KG1 (cell line): ENCODE measurements at regions not wholly inside any gene's neighbourhood (a gene's known extent, or its start where the extent isn't known, plus 50 kb on each side); places are given as distances from the start of the nearest gene placed in this dataset.
"Not testable (repeated sequence)": the region's sequence is repeated elsewhere in the genome, so short reads cannot be mapped to it uniquely, and the experiment has no call there.

Experiments used
- DNase-seq: peaks from one replicate; lab custom pipeline; 2025; lab: John Stamatoyannopoulos, UW

- DNase-seq = no peak
Measured at GRCh38 chr1:200282497-200283122, 127.2 kb downstream of the ZNF281 start.

- no peak for DNase-seq
Measured at GRCh38 chr1:200281201-200281835, 128.5 kb downstream of the ZNF281 start.

- DNase-seq = no peak
Measured at GRCh38 chr1:200279810-200280411, 129.9 kb downstream of the ZNF281 start.

GRCh38 chr1:200275816-200276453 lies 133.9 kb downstream of the ZNF281 start:
- no peak for DNase-seq

- DNase-seq = no peak
Measured at GRCh38 chr1:200275415-200275814, 134.4 kb downstream of the ZNF281 start.

- no peak for DNase-seq
Measured at GRCh38 chr1:200274116-200274515, 135.7 kb downstream of the ZNF281 start.

- no peak for DNase-seq
Measured at GRCh38 chr1:200272481-200273068, 137.3 kb downstream of the ZNF281 start.

GRCh38 chr1:200269256-200269655 lies 140.6 kb downstream of the ZNF281 start:
- no peak for DNase-seq

GRCh38 chr1:200267937-200268336 lies 141.9 kb downstream of the ZNF281 start:
- no peak for DNase-seq

- no peak for DNase-seq
Measured at GRCh38 chr1:200267458-200267857, 142.4 kb downstream of the ZNF281 start.

GRCh38 chr1:200266871-200267270 lies 143.0 kb downstream of the ZNF281 start:
- no peak for DNase-seq

- no peak for DNase-seq
Measured at GRCh38 chr1:200265881-200266280, 144.0 kb downstream of the ZNF281 start.

- no peak for DNase-seq
Measured at GRCh38 chr1:200265104-200265503, 144.7 kb downstream of the ZNF281 start.

GRCh38 chr1:200263203-200263602 lies 146.6 kb downstream of the ZNF281 start:
- no peak for DNase-seq

- DNase-seq = no peak
Measured at GRCh38 chr1:200262326-200262965, 147.4 kb downstream of the ZNF281 start.

GRCh38 chr1:200260597-200261335 lies 149.1 kb downstream of the ZNF281 start:
- DNase-seq = no peak

- no peak for DNase-seq
Measured at GRCh38 chr1:200258447-200259375, 151.1 kb downstream of the ZNF281 start.

GRCh38 chr1:200257235-200257634 lies 152.6 kb downstream of the ZNF281 start:
- DNase-seq = no peak

- not testable (repeated sequence) for DNase-seq
Measured at GRCh38 chr1:200254602-200255001, 155.2 kb downstream of the ZNF281 start.

GRCh38 chr1:200253774-200254495 lies 155.9 kb downstream of the ZNF281 start:
- DNase-seq = no peak
